NCI-H1417 (cell line): ENCODE measurements at regions not wholly inside any gene's neighbourhood (a gene's known extent, or its start where the extent isn't known, plus 50 kb on each side); places are given as distances from the start of the nearest gene placed in this dataset.
"Not testable (repeated sequence)": the region's sequence is repeated elsewhere in the genome, so short reads cannot be mapped to it uniquely, and the experiment has no call there.

ENCODE experiments used
- DNase-seq, 3 experiments: peaks; one replicate each; lab custom pipeline; 2025; lab: John Stamatoyannopoulos, UW

DNA sequence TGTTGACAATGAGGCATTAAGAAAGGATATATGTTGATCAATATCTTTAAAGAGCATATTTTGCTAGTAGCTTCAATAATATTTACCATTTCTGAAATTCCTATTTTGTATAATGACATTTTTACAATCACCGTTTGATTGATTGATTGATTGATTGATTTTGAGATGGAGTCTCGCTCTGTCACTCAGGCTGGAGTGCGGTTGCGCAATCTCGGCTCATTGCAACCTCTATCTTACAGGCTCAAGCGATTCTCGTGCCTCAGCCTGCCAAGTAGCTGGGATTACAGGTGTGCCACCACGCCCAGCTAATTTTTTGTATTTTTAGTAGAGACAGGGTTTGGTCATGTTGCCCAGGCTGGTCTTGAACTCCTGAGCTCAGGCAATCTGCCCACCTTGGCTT, 150.9 kb upstream of the TEX13D start:
- not testable (repeated sequence) for DNase-seq

DNA sequence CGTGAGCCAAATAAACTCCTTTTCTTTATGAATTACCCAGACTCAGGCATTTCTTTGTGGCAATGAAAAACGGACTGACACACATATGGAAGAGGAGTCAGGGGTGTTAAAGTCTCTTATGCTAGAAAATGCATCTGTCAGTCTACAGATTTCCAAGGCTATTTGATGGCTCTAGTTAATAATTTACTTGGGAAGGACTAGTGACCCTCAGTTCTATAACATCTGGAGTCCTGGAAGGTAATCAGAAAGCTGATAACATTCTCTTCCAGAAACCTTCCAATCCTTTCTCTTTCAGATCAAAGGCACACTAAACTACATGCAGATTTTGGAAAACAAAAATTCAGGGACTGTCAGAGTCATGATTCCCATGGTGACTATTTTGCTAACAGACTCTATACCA, 142.0 kb upstream of the TEX13D start:
- DNase-seq: no peak

DNA sequence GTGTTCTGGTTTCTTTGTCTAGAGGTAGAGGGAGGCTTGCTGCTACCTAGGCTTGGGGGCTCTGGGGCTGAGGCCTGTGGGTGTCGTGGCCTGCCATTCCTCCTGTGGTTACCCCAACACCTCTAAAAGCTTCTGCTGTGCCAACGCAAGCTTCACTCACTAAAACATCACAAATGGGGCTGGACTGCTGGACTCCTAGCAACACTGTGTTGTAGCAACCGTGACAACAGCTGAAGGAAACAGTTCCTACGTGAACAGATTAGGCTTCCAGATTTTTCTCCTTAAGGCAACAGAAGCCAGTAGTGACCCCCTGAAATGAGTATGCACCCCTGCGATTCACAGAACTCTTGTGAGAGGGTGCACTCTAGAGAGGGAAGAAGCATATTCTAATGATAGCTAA, 138.3 kb upstream of the TEX13D start:
- DNase-seq: no peak

DNA sequence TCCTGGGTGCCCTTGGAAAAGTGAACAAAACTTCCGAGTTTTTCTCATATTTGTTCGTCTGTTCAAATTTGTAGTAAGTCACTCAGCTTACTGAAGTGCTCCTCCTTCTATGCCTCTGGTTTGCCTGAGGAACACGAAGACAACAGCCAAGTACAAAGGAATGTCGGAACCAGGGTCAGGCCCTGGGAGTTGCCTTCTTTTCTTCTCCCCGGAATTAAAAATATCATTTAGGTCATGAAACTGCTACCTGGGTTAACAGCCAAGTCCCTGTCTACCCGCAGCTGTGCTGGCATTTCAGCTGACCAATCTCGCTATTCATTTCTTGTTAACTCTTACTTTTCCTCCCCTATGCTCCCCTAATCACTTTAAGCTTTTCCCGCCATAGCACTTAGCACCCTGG, 137.6 kb upstream of the TEX13D start:
- DNase-seq: no peak

DNA sequence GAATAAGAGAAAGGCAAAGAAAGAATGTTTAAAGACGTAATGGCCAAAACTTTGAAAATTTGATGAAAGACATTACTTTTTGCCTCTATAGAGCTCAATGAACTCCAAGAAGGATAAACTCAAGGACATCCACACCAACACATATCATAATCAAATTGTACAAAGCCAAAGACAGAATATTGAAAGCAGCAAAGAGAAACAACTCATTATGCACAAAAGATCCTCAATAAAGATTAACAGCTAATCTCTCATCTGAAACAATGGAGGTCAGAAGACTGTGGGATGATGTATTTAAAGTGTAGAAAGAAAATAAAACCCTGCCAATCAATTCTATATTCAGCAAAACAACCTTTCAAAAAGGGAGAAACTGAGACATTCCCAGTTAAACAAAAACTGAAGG, 129.1 kb upstream of the TEX13D start:
- no peak for DNase-seq

DNA sequence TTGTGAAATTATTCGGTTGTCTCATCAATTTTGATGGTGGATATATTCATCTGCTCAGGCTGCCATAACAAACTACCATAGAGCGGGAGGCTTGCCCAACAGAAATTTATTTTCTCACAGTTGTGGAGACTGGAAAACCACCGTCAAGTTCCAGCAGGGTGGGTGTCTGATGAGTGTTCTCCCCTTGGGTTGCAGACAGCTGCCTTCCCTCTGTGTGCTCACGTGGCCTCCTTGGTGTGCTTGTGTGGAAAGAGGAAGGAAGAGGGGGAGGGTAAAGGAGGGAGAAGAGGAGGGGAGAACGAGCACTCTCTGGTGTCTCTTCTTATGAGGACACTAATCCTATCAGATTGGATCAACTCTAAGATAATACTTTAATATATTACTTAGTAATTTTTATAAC, 123.8 kb upstream of the TEX13D start:
- DNase-seq: no peak

DNA sequence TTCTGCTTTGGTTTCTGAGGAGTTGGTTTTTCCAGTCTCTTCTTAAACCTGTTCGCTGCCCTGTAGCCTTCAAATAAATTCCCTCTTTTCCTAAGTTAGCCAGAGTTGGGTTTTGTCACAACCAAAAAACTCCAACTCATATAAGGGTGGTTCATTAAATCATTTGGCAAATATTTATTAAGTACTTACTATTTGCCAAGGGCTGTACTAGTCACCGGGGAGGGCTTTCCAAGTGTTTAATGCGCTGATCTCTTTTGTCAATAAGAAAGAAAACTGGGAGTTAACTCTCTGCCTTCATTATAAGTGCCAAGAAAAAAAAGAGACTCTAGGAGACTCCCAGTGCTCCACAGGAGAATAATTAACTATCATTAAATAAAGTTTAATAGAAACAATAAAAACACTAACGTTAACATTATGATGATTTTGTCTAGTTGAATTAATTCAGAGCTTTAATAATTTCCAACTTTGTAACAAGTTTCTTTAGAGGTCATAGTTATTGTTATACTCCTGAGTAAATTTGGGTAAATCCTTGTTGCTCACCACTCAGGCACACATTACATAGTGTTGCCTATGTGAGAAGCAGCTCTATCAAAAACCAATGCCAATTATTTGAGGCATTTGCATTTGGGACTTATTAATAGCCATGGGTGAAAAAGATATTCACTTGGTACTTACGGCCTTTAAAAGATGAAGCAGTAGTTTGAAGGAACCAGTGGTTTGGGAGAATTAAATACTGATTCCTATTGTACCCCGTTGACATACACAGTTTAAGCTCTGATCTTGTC, 122.5 kb upstream of the TEX13D start:
- DNase-seq: peak in 1 of 3 experiments; percentile 7

DNA sequence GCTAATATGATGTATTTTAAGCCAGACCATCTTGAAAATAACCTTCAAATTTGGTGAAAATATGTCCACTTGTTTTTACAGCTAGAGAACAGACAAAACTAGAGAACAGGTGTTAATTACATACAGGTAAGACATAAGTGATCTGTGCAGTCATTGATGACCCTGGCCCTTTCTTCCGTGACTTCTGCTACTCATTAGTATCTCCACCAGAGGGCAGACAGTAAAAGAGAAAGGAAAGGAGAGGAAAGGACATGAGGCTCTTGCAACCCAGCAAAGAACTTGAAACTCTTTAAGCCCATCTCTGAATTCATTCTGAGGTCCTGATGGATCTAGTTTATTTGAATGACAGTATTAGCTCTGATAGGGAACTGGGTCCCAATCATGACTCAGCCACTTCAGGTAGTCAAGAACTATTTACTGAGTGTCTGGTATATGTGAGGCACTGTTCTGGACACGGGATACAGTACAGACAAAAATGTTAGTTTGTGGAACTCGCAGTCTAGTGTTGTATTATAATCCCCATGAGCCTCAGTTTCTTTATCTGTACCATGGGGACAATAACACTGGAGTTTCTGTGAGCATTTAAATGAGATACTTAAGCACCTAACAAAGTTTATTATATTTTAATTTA, 121.0 kb upstream of the TEX13D start:
- peak; percentile 13 to 71 (median 30) for DNase-seq

DNA sequence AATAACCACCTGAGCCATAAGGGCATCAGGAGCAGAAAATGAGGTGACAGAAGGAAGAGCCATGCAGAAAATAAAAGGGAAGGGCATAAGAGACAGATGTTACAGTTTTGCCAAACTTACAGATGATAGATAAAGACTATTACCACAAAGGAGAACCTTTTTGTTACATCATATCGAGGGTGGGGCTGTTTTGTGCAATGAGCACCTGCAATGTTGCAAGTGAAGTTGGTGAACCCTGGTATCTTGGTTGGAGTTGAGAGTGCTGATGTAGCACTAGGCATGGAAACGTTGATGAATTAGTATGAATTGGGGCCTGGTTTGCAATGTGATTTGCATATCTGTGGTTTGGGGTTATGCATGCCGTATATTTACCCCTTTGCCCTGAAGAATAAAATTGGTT, 119.8 kb upstream of the TEX13D start:
- no peak for DNase-seq

DNA sequence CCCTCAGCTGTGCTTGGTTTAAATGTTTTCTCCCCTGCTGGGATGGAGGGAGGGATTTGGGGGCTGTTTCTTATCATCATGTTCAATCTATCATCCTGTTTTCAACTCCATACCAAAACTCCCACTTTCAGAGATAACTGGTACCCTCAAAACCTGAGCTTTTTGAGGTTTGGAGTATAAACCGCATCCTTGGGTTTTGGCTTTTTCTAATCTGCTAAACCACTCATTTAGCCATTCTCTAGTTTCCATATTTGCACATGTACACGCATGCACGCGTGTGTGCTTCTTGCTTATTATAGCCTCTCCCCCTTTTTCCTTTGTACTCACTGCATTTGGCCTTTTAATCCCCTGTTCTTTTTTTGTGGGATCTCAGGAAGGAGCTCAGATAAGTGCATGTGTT, 116.7 kb upstream of the TEX13D start:
- no peak for DNase-seq

DNA sequence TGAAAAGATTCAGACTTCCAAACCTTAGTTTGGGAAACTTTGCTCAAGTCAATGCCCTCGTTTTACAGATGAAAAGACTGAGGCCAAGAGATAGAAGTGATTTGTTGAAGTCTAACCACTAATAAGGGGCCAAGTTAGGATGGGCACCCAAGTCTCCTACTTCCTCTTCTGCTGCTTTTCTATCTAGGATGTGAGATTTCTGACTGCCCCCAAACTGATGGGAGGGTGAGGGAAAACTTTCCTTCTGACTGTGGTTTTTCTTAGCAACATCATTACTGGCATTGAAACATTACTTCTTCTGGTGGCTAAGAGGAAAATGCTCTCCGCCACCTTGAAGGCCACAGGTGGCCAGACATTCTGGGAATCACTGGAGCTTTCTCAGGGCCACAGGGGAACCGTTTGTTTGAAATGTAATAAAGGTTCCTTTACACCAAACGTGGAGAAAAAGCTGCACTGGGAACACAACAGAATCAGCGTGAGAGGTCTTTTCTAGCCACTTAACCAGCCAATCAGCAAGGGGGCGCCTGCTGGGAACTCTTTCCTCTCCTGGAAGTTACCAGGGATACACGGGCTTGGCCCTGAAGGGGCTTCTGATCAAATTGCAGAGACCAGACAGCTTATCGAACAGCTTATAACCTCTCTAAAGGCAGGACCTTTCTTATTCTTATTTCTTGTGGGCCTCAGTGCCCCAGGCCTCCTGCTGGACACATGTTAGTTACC, 115.9 kb upstream of the TEX13D start:
- DNase-seq: peak in 1 of 3 experiments; percentile 31

DNA sequence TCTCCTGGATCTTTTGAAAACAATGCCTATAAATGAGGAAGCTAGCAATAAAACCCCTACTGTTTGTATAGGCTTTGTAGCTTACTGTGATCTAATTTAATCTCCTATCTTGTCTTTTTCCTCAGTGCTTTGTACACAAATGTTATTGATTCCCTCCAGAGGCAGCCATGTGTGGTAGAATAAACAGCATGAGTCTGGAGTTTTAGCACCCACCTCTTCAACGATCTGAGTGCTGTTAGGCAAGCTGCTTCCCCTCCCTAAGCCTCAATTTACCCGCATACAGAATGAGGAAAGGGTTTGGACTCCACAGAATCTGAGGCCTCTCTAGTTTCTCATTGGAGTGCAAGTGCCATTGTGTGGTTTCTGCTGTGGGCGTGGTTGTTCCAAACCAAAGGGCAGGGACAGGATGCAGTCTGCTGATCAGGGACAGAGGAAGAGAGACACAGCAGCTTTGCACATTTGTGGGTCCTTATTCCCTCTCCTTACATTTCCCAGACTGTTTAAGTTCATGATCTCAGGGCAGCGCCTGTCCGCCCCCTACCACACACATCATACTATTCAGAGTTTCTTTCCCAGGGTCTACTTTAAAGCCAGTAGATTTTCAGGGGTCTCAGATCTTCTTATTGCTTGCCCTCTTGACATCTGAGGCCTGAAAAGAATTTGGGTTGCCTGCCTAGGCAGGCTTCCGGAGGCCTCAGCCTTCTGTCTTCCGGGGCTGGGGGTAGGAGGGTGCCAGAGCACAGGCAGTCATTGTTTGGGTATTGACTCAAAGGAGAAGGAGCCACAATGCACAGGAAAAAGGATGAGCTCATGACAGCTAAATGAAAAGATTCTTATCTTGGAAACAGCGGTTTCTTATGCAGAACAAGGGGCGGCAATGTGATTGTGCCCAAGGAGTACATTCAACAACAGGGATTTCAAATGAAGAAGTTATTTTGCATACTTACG, 114.9 kb upstream of the TEX13D start:
- DNase-seq: peak in 2 of 3 experiments; percentile 29 to 56

DNA sequence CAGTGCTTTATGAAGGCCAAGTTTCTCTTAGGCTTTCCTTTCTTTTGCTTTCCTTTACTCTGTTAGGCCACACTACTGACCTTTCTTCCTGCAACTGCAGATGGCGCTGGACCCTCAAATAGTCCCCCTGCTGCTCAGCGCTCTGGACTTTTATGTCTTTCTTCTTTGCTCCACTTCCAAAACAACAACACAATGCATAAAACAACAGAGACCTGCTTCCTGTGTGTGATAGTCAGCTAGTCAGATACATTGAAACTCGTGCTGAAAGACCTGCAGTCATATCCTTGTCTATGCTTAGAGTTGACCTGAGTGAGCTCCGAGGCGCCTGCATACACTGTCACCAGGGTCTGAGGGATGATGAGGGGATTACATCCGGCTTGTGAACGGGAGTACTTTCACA, 108.9 kb upstream of the TEX13D start:
- DNase-seq: no peak

DNA sequence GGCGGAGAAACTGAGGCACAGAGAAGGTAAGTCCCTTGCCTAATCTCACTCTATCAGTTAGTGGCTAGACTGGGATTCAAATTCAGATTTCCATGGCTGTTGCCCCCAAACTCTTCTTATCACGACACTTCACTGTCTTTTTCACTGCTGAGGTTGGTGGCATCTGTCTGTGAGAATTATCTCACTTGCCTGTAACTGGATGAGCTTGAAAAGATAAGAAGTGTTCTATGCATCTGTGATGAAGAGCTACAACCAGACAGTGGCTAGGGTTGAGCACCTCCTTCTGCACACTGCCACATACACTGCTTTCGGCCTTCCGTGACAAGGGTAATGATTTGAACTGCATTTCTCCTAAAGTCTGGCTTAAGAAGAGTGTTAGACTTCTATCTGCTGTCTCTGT, 107.9 kb upstream of the TEX13D start:
- DNase-seq: no peak

DNA sequence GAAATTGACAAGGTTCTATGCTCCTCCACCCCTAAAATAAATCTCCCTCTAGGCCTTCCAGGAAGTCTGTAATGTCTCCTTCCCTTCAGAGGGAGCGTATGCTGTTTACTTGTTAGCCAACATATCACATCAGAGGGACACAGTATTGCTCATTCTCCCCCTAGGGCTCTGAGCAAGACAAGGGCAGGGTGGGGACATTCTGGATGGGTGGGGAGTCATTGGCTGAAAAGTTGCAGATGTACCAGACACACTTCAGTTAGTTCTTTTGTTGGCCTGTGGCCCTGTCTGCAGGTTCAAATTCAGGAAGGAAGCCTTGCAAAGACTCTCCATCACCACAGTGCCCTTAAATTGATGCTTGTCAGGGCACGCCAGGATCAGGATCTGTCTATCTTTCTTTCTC, 106.3 kb upstream of the TEX13D start:
- DNase-seq: no peak

DNA sequence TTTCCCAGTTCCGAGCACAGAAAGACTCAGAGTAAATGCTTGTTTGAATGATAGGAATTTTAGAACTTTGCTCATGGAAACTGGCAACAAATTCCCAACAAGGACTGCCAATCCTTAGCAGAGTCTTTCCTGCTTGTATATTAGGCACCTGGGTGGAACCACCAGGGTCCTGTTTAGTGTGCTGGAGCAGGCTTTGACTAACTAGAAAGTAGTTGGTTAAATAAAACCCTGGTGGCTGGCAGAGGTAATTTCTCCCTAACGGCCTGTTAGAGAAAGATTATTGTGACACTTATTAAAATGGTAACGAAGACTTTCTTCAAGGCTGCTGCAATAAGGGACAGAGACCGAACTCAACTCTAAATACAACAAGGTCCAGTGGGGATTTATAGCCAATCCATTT, 103.6 kb upstream of the TEX13D start:
- no peak for DNase-seq

DNA sequence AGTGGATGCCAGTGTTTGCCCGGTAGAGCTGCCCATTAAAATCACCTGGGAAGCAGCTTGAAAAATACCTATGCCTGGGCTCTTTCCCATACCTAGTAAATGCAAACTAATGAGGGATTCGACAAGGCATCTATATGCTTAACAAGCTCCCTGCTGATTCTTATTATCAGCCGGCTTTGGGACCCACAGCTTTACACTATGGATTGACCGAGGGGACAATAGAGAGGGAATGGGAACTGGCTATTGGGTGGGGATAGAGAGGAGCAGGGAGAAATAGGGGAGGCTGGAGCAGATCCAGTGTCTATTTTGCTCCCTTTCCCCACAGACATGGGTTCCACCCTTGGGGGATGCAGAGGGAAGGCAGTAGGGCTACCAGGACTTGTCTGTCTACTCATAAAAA, 103.1 kb upstream of the TEX13D start:
- DNase-seq: no peak

DNA sequence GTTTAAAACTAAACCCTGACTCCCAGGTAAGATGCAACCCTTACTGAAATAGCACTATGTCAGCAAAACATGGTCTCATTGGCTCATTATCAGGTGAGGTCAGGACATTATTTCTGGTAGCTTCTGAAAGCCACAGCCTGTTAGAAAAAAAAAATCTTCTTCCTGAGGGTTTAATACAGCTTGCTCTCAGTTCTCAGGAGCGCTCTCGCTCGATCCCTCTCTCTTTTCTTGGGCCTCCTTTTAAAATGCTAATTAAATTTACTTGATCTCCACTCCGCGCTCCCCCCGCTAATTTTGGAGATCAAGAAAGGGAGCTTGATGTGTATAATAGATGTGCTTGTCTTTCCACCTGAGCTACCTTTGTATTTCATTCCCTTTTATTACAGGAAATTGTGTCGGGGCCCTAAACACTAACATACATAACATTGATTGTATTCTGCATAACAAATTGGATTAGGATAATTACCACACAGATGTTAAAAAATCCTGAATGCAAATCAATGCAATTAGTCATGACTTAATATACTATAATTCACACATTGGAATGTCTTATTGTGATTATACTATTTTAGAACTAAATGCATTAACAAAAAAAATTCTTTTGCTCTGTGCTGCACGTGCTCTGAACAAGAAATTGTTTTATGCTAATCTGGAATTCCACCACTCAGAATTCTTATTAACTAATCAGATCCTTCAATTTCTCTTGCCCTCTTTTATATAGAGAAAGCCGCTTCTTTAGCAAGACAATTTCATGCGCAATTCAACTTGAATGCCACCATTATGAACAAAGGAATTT, 101.6 kb upstream of the TEX13D start:
- no peak for DNase-seq

DNA sequence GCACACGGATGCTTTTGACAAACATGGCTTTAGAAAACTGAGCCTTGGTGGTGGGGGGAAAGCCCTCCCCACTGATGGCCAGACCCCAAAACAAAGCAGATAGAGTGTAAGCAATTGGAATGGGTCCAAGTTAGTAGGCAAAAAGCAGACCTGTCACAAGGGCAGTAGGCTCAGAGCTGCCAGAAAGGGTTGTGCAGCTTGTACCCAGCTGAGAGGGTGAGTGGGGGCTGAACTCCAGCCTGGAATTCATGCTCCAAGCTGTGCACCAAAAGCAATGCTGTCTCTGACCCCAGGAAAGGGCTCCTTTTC, 101.1 kb upstream of the TEX13D start:
- no peak for DNase-seq

DNA sequence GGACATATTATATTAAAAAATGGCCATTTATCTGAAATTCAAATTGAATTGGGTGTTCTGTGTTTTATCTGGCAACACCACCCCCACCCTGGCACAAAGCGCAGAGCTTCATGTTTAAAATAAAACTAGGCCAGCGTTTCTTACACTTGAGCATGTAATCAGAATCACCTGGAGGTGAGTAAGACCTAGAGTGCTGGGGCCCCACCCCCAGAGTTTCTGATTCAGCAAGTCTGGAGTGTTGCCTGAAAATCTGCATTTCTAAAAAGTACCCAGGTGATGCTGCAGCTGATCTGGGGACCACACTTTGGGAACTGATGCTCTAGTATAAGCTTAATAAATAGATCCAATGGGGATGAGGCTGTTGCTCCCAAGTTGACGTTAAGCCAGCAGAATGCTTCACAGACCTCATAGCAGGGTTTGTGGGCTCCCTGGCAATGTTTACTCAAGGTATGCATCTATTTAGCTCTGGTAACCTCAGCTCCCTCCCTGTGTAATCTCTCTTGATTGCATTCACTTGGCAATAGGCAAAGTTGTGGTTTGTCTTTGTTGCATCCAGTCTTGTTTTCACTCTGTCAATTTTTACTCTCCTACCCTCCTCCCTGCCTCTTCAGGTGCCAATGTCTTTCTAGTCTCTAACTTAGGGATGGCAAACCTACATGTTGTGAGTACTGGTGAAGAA, 99.8 kb upstream of the TEX13D start:
- no peak for DNase-seq

DNA sequence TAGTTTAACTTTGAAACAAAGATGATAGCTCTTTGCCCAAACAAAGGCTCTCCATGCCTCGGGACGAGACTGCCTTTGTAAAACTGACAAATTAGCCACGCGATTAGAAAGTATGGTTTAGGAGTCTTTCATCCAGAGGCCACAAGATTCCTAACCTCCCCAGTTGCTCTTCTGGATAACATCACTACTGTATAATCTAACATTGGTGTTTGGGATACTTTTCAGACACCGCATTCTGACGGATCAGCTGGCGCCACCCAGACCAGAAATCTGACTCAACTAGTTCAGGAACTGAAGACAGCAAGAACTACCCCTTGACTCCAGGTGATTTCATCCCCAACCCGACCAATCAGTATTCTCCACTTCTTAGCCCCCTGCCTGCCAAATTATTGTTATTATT, 98.1 kb upstream of the TEX13D start:
- no peak for DNase-seq
